ENCODE measurements at regions not wholly inside any gene's neighbourhood (a gene's known extent, or its start where the extent isn't known, plus 50 kb on each side); places are given as distances from the start of the nearest gene placed in this dataset.

DNA sequence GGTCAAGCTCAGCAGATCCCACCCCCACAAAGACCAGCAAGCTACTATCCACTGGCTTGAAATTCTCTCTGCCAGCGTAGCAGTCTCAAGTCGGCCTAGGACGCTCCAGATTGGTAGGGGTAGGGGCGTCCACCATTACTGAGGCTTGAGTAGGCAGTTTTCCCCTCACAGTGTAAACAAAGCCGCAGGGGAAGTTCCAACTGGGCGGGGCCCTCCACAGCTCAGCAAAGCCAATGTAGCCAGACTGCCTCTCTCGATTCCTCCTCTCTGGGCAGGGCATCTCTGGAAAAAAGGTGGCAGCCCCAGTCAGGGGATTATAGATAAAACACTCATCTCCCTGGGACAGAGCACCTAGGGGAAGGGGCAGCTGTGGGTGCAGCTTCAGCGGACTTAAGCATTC lies 1064.9 kb upstream of the TENM4 start:
- no peak for TF ChIP-seq CTCF (IDR thresholded peaks at IDR 0.05; ENCODE audit: insufficient read depth, missing control alignments)
- DNase-seq (ENCODE audit: insufficient read length, low spot score) (no peak), FAIRE-seq (no peak)

GRCh38 chr11:80503990-80504389 lies 1063.2 kb upstream of the TENM4 start:
- no peak for DNase-seq (ENCODE audit: insufficient read length, low spot score)
- TF ChIP-seq CTCF (IDR thresholded peaks at IDR 0.05; ENCODE audit: insufficient read depth, missing control alignments): no peak
- FAIRE-seq: no peak

GRCh38 chr11:80502511-80502910 lies 1061.7 kb upstream of the TENM4 start:
- no peak for DNase-seq (ENCODE audit: insufficient read length, low spot score)
- FAIRE-seq: no peak
- TF ChIP-seq CTCF (IDR thresholded peaks at IDR 0.05; ENCODE audit: insufficient read depth, missing control alignments): no peak

DNA sequence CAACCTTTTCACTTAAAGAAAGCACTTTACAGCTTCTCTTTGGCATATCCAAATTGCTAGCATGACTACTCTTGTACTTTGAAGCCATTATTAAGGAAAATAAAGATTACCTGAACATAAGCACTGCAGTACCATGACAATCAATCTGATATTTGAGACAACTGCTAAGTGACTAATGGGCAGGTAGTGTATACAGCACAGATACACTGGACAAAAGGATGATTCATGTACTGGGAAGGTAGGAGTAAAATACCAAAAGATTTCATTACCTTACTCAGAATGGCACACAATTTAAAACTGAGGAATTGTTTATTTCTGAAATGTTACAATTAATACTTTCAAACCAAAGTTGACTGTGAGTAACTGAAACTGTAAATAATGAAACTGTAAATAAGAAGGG lies 1054.3 kb upstream of the TENM4 start:
- TF ChIP-seq CTCF (IDR thresholded peaks at IDR 0.05; ENCODE audit: insufficient read depth, missing control alignments): no peak
- FAIRE-seq (no peak), DNase-seq (ENCODE audit: insufficient read length, low spot score) (no peak)

GRCh38 chr11:80487952-80488351 lies 1047.1 kb upstream of the TENM4 start:
- no peak for FAIRE-seq
- no peak for DNase-seq (ENCODE audit: insufficient read length, low spot score)
- TF ChIP-seq CTCF (IDR thresholded peaks at IDR 0.05; ENCODE audit: insufficient read depth, missing control alignments): no peak

GRCh38 chr11:80486678-80487077 lies 1045.8 kb upstream of the TENM4 start:
- TF ChIP-seq CTCF (IDR thresholded peaks at IDR 0.05; ENCODE audit: insufficient read depth, missing control alignments): no peak
- FAIRE-seq: no peak

DNA sequence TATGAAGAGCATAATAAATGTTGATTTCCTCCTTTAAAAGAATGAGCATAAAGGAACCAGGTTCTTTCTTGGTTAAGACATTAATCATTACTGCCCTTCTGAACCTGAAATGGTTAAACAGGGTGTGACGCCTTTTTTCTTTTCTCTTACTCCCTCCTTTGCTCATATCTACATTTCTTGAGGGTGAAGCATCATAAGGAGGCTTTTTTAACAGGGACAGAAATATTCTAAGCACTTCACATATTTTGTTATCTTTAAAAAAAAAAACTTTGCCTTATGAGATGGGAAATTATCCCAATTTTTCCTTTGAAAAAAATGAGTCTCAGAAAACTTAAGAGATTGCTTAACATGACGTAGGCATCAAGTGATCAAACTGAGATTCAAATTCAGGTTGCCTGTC lies 1036.3 kb upstream of the TENM4 start:
- no peak for FAIRE-seq

More at GRCh38 chr11:80486678-80487077, 1045.8 kb upstream of the TENM4 start:
- no peak for DNase-seq (ENCODE audit: insufficient read length, low spot score)

More for the DNA sequence above, 1036.3 kb upstream of the TENM4 start:
- TF ChIP-seq CTCF (IDR thresholded peaks at IDR 0.05; ENCODE audit: insufficient read depth, missing control alignments): no peak
- no peak for DNase-seq (ENCODE audit: insufficient read length, low spot score)
